ENCODE measurements at regions not wholly inside any gene's neighbourhood (a gene's known extent, or its start where the extent isn't known, plus 50 kb on each side); places are given as distances from the start of the nearest gene placed in this dataset.
"Not testable (repeated sequence)": the region's sequence is repeated elsewhere in the genome, so short reads cannot be mapped to it uniquely, and the experiment has no call there.

DNA sequence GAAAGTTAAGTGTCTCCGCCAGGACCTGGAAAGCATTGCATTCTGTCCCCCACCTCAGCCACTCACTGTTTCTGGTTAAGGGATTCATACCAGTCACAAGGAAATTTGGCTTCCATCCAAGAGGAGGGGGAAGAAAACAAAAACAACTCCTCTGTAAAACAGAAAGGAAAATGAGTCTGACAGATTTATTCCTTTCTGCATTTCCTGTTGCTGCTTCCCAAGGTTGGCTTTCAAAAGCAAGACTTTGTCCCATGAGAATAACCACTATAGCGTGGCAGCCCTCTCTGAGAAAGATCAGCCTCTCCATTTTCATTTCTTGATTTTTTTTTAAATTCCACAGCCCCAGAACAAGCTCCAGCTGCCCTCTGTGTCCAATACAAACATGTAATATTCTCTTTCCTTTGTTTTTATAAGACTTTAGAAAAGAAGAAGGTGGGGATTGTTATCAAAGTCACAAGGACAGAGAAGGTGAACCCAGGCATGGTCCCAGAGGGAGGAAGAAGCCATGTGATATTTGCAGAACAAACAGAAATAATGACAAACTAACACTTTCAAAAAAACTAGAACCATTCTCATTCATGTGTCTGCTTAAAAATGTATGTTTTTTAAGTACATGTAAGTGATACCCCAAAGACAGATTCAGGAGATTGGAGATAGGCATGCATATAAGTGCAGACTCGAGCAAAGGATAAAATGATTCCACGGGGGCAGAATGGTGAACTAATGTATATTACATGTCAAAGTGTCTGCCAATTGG is 90.7 kb upstream of the DCLK2 start:
- peak; percentile 11 for DNase-seq

DNA sequence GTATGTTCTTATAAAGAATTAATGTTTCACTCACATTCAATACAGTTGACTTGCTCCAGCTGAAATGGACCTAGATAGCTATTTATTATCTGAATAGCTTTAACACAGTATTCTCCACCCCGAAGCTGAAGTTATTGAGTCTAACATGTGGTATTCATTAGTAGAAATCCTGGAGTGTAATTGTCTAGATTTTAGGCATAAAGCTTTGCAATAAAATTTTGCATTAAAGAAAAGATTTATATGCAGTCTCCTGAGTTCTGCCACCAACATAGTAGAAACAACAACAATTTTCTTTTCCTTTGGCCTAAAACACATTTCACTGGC is 90.2 kb upstream of the DCLK2 start:
- no peak for DNase-seq

- no peak for DNase-seq
These were observed 85.2 kb upstream of the DCLK2 start for GRCh38 chr4:149993030-149993429.

DNA sequence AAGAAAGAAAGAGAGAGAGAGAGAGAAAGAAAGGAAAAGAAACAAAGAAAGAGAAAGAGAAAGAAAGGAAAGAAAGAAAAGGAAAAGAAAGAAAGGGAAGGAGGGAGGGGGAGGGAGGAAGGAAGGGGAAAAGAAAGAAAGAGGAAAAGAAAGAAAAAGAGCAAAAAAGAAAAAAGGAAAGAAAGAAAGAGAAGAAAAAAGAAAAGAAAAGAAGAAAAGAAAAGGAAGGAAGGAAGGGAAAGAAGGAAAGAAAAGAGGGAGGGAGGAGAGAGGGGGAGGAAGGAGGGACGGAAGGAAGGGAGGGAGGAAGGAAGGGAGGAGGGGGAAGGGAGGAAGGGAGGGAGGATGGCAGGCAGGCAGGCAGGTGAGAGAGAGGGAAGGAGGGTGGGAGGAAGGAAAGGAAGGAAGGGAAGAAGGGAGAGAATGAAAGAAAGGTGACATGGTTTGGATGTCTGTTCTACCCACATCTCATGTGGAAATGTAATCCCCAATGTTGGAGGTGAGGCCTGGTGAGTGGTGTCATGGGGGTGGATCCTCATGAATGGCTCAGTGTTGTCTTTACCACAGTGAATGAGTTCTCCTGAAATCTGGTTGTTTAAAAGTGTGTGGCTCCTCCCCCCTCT is 83.0 kb upstream of the DCLK2 start:
- no peak for DNase-seq

DNA sequence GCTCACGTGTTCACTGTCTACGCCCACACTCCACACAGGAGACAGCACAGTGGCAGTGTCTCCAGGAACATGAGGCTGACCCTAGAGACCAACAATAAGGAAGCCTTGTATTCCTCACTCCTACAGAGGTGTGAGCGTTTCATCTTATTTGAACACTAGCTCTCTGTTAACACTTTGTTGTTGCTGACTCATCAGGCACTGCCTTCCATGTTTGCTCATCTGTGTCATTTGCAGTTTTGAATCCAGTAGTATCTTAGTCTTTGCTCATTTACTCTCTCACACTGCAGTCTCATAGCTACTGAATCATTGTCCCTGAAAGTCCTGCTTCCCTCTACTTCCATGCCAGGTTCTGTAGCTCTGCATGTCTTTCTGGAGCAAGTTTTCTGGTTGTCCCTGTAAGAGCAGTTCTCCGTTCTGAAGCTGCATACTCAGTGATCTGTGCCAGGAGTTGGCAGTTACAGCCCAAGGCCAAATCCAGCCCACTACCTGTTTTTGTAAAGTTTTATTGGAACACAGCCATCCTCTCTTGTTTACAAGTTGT is 80.3 kb upstream of the DCLK2 start:
- DNase-seq = no peak

DNA sequence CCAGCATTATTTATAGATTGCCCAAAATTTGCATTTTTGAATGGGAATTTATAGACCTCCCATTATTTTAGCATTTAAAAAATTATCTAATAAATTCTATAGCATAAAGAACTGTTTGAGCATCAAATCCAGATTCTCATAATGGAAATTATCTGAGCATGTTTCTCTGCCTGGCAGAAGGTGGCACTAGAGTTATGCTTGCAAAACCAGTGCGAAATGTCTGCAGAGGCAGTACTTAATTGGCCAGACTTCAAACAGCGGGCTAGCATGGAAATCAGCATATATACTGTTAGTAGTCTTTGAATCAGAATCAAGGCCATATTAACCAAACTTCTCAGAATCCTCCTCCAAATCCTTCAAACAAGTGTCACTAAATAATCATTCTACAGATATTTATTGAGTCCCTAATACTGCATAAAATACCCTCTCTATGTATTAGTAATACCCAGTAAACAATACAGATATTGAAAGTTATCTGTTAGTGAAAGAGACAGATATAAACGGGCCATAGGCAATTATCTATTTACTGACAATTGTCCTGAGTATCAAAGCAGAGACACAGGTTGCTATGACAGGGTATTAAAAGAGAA is 78.7 kb upstream of the DCLK2 start:
- peak; percentile 60 for DNase-seq

DNA sequence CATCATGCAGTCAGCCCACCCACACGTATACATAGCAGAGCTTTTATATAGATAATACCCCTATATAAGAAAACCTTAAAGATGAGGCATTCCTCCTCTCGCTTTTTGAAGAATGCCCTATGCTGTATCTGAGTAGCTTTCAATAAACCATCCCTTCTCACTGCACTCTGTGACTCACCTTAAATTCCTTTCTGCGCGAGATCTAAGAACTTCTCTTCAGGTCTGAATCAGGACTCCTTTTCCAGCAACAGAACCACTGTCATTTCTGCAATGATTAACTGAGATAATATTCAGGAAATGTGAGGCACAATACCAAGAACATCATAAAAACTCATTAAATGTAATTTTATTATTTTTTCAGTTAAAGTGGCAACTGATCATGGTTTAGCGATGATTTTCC is 76.4 kb upstream of the DCLK2 start:
- DNase-seq = no peak

DNA sequence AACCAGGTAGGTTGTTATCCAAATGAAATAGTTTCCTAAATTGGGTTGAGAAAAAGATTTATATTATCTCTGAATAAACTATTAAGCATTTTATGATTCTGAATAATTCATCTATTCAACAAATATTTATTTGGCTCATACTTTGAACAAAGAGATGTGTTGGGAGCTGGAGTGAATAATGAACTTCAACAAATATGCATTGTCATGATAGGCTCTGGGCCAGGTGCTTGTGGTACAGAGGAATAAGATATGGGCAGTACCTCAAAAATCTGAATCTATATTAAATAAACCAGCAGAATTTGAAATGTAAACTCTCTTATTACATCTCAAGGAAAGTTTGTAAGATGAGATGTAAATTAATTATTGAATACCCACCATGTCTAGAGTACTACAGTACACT is 75.7 kb upstream of the DCLK2 start:
- DNase-seq = no peak

DNA sequence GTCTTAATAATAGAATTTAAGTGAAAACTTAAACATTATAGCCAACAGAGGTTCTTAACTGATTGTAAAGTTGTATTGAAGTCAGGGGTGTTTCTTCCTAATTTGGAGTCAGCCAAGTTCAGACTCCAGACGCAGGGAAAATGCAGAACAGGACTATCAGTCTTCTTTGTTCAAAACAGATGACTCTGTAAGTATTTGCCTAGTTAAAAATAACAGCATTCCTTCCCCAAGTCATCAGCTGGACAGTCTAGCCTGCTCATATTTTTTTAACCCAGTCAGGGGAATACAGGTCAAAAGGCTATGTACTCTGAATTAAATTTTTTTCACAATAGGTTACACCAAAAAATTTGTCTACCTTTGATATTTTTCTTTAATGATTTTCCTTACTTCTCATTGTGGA is 73.8 kb upstream of the DCLK2 start:
- no peak for DNase-seq

DNA sequence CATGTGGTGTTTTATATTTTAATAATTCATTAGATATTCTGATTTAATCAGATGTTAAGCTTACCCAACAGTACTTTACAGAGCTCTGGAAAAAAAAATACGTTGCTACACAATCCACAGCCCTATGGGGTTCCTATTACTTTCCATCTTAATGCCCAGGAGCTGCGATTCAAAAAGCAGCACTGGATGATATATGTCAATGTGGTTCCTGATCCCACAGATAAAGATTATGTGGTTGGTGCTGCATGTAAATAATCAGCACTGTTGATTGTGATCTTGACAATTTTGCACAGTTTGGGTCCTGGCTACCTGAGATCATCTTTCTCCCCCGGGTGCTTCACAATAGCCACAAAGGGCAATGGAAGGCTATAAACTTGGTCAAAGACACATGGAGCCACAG is 72.7 kb upstream of the DCLK2 start:
- no peak for DNase-seq

- no peak for DNase-seq
These were observed 72.0 kb upstream of the DCLK2 start for GRCh38 chr4:150006197-150006596.

DNA sequence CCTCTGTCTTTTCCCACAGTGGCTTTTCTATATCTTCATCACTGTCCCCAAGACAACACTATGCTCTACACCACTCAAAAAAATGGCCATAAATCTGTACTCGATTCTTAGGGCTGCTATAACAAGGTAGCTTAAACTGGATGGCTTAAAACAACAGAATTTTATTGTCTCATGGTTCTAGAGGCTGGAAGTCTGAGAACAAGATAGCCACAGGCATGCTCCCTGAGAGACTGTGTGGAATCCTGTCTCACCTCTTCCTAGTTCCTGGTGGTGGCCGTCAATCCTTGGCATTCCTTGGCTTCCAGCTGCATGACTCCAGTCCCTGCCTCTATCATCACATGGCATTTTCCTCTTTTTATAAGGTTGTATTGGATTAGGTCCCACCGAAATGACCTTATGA is 70.7 kb upstream of the DCLK2 start:
- no peak for DNase-seq

DNA sequence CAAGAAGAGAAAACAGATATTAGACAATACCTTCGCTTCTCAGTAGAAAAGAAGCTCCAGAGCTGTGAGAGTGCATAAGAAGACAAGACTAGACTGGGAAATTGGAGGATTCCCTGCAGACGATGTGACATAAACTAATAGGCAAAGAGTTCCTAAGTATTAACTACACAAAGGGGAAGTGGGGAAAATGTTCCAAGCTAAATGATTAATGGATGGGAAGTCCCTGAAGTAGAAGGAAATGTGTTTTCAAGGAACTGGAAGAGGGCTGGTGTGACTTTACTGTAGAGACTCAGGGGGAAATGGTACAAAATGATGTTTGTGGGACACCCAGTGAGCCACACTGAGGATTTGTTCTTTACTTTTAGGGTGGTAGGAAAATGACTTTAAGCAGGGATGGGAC is 69.7 kb upstream of the DCLK2 start:
- DNase-seq = no peak

GRCh38 chr4:150009533-150009932 is 68.7 kb upstream of the DCLK2 start:
- no peak for DNase-seq

DNA sequence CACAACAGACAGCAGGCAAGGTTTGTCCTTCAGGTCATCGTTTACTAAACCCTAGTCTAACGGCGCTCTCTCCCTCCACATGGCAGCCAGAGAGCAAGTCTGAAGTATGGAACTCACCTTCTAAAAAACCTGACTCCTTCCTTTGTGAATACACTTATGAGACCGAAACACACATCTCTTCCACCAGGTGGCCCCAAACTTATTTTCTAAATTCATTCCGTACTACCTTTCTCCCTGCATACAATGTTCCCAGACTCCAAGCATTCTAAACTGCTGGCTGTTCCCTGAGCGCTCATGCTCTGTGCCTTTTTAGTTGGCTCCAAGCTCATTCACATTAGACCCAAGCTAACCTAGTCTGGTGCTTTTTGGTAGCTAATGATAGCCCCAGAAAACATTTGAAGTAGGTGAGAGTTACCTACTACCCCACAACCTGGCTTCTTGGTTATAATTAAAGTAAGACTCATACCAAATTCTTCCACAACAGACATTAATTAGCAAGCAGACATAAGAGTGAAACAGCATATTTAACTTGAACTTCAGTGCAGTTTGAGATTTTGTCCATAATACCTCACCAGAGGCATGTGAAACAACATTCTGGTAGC is 67.6 kb upstream of the DCLK2 start:
- peak; percentile 78 for DNase-seq

- peak; percentile 88 for DNase-seq
These were observed 65.3 kb upstream of the DCLK2 start for GRCh38 chr4:150012851-150013360.

DNA sequence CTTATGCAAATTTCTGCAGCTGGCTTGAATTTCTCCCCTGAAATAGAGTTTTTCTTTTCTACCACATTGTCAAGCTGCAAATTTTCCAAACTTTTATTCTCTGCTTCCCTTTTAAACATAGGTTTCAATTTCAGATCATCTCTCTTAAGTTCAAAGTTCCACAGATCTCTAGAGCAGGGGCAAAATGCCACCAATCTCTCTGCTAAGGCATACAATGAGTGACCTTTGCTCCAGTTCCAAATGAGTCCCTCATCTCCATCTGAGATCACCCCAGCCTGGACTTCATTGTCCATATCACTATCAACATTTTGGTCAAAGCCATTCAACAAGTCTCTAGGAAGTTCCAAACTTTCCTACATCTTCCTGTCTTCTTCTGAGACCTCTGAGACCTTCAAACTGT is 62.3 kb upstream of the DCLK2 start:
- not testable (repeated sequence) for DNase-seq

DNA sequence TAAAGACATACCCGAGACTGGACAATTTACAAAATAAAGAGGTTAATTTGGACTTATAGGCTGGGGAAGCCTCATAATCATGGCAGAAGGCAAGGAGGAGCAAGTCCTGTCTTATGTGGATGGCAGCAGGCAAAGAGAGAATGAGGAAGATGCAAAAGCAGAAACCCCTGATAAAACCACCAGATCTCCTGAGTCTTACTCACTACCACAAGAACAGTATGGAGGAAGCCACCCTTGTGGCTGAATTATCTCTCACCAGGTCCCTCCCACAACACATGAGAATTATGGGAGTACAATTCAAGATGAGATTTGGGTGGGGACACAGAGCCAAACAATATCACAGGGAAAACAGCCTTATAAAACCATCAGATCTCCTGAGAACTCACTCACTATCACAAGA is 61.6 kb upstream of the DCLK2 start:
- DNase-seq = not testable (repeated sequence)

DNA sequence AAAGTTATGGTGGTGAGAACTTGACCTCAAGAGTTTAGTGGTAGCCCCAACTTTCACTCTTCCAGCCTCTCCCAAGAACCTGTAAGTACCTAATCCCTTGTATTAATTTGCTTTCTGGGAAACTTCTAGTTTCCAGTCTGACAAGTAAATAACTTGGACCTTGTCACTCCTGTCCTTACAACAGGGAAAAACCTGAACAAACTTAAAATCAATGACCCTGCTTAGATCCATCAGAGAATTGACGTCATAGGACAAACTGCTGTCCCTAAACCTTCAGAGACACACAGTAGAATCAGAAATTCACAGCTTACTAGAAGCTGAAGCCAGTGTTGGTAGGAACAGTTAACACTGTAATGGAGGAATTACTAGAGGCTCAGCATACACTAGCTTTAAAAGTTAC is 60.0 kb upstream of the DCLK2 start:
- DNase-seq = no peak

DNA sequence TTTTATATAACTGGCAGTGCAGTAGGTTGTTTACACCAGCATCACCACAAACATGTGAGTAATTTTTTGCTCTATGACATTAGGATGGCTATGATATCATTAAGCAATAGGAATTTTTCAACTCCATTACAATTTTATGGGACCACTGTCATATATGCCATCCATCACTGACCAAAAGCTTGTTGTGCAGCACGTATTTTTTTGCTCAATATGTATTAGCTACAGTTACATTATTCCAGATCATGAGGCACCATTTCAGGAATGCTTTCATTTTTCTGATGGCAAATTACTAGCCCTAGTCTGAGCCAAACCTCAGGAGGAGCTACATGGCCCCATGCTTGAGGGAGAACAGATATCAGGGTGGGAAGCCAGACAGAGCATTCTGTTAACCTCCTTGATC is 56.8 kb upstream of the DCLK2 start:
- no peak for DNase-seq

GRCh38 chr4:150023489-150023888 is 54.8 kb upstream of the DCLK2 start:
- no peak for DNase-seq

DNA sequence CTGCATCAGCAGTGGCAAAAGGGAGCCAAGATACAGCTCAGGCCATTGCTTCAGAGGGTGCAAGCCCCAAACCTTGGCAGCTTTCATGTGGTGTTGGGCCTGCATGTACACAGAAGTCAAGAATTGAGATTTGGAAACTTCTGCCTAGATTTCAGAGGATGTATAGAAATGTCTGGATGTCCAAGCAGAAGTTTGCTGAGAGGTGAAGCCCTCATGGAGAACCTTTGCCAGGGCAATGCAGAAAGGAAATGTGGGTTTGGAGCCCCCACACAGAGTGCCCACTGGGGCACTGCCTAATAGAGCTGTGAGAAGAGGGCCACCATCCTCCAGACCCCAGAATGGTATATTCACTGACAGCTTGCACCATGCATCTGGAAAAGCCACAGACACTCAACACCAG is 51.3 kb upstream of the DCLK2 start:
- DNase-seq = not testable (repeated sequence)

Data from NCI-H82 (cell line).